OCI-LY3 (cell line): ENCODE measurements at regions not wholly inside any gene's neighbourhood (a gene's known extent, or its start where the extent isn't known, plus 50 kb on each side); places are given as distances from the start of the nearest gene placed in this dataset.

Experiments
- H2AFZ ChIP-seq: fragments of 200-600, 300-600 bp; shearing (Covaris generic); 2 replicates; pipeline ENCODE4 v1.6.0; 2014; ENCODE audit warnings: antibody characterized with exemption, low read depth, low read length
- H3K27ac ChIP-seq: fragments of 200-600, 300-600 bp; sonication (generic); 2 replicates; pipeline ENCODE4 v1.5.1; 2014; ENCODE audit warnings: mild to moderate bottlenecking, low read length, moderate library complexity, mixed read lengths
- H3K27me3 ChIP-seq: fragments of 200-600, 300-600 bp; sonication (generic); 2 replicates; pipeline ENCODE4 v1.6.1; 2014; ENCODE audit warnings: low read depth, low read length, mixed read lengths
- H3K36me3 ChIP-seq: fragments of 200-600, 300-600 bp; sonication (generic); replicated peaks from 2 replicates; pipeline ENCODE3; 2014; ENCODE audit warnings: low read depth, low read length, mixed read lengths
- H3K4me1 ChIP-seq: fragments of 300-600, 200-600 bp; sonication (generic); 2 replicates; pipeline ENCODE4 v1.6.1; 2014; ENCODE audit warnings: low read length, mixed read lengths
- H3K4me2 ChIP-seq: fragments of 200-600, 300-600 bp; sonication (generic); 2 replicates; pipeline ENCODE4 v1.6.1; 2014; ENCODE audit warnings: low read length, mixed read lengths
- H3K4me3 ChIP-seq: fragments of 300-600, 200-600 bp; sonication (generic); 2 replicates; pipeline ENCODE4 v1.5.1; 2014; ENCODE audit warnings: antibody characterized with exemption, mild to moderate bottlenecking, low read length, moderate library complexity
- H3K79me2 ChIP-seq: fragments of 300-600, 200-600 bp; shearing (Covaris generic); 2 replicates; pipeline ENCODE4 v1.6.1; 2014; ENCODE audit warnings: mild to moderate bottlenecking, low read length, mixed read lengths
- H3K9ac ChIP-seq: fragments of 300-600, 200-600 bp; shearing (Covaris generic); 2 replicates; pipeline ENCODE4 v1.6.0; 2014; ENCODE audit warnings: mild to moderate bottlenecking, low read length, moderate library complexity
- H3K9me3 ChIP-seq: fragments of 200-600, 300-600 bp; shearing (Covaris generic); 2 replicates; pipeline ENCODE4 v1.6.1; 2014; ENCODE audit warnings: low read length, mixed read lengths; ENCODE audit not compliant: insufficient read depth
- H4K20me1 ChIP-seq: fragments of 200-600, 300-600 bp; sonication (generic); 2 replicates; pipeline ENCODE4 v1.6.1; 2016; ENCODE audit warnings: low read length, mixed read lengths; ENCODE audit not compliant: insufficient read depth
- CTCF ChIP-seq: fragments of 200-600, 300-600 bp; sonication (generic); IDR thresholded peaks from 2 replicates; pipeline ENCODE4 v1.5.1; 2014; ENCODE audit warnings: antibody characterized with exemption, low read length, low read depth
- EZH2phosphoT487 ChIP-seq: fragments of 200-600 bp; shearing (Covaris generic); IDR thresholded peaks from 2 replicates; pipeline ENCODE4 v1.6.1; 2018; ENCODE audit warnings: antibody characterized with exemption, mixed run types, low read depth

GRCh38 chr9:126219166-126219565 is 107.5 kb upstream of the MVB12B start:
- Histone ChIP-seq H3K9me3 (no peaks in the 10 kb centered on the region), H3K27me3 (peaks cover 42% of the 10 kb centered on the region), H3K79me2 (no peaks in the 10 kb centered on the region), H3K4me3 (no peak overlapping the region), H3K4me1 (no peaks in the 10 kb centered on the region), H3K4me2 (no peak overlapping the region), H2AFZ (no peak overlapping the region), H3K36me3 (no peaks in the 10 kb centered on the region), H4K20me1 (no peaks in the 10 kb centered on the region), H3K9ac (no peak overlapping the region), H3K27ac (no peak overlapping the region)
- TF ChIP-seq CTCF (no peak), EZH2phosphoT487 (no peak)

GRCh38 chr9:126219648-126220063 is 107.0 kb upstream of the MVB12B start:
- no peaks in the 10 kb centered on the region for H3K79me2 ChIP-seq
- no peaks in the 10 kb centered on the region for H3K4me1 ChIP-seq
- H2AFZ ChIP-seq, result no peak overlapping the region
- H3K4me2 ChIP-seq, result no peak overlapping the region
- peaks cover 46% of the 10 kb centered on the region for H3K27me3 ChIP-seq
- H3K9ac ChIP-seq, result no peak overlapping the region
- H4K20me1 ChIP-seq, result no peaks in the 10 kb centered on the region
- TF ChIP-seq EZH2phosphoT487 (no peak), CTCF (no peak)
- H3K36me3 ChIP-seq, result no peaks in the 10 kb centered on the region
- no peaks in the 10 kb centered on the region for H3K9me3 ChIP-seq
- no peak overlapping the region for H3K4me3 ChIP-seq
- no peak overlapping the region for H3K27ac ChIP-seq

- H3K27me3 ChIP-seq, result peaks cover 42% of the 10 kb centered on the region
These were observed 105.1 kb upstream of the MVB12B start for GRCh38 chr9:126221480-126221879.

GRCh38 chr9:126222363-126222834 is 104.2 kb upstream of the MVB12B start:
- peaks cover 45% of the 10 kb centered on the region for H3K27me3 ChIP-seq
- no peak overlapping the region for H2AFZ ChIP-seq
- no peaks in the 10 kb centered on the region for H3K9me3 ChIP-seq
- H4K20me1 ChIP-seq, result no peaks in the 10 kb centered on the region
- TF ChIP-seq EZH2phosphoT487 (no peak), CTCF (no peak)
- H3K4me2 ChIP-seq, result no peak overlapping the region
- no peak overlapping the region for H3K27ac ChIP-seq
- no peaks in the 10 kb centered on the region for H3K36me3 ChIP-seq
- H3K79me2 ChIP-seq, result no peaks in the 10 kb centered on the region
- no peak overlapping the region for H3K4me3 ChIP-seq
- H3K9ac ChIP-seq, result no peak overlapping the region
- H3K4me1 ChIP-seq, result no peaks in the 10 kb centered on the region

More at GRCh38 chr9:126221480-126221879, 105.1 kb upstream of the MVB12B start:
- no peaks in the 10 kb centered on the region for H3K36me3 ChIP-seq
- no peak overlapping the region for H3K27ac ChIP-seq
- H3K79me2 ChIP-seq, result no peaks in the 10 kb centered on the region
- no peak overlapping the region for H3K4me3 ChIP-seq
- TF ChIP-seq CTCF (no peak), EZH2phosphoT487 (no peak)
- H4K20me1 ChIP-seq, result no peaks in the 10 kb centered on the region
- H2AFZ ChIP-seq, result no peak overlapping the region
- H3K4me1 ChIP-seq, result no peaks in the 10 kb centered on the region
- H3K9ac ChIP-seq, result no peak overlapping the region
- no peaks in the 10 kb centered on the region for H3K9me3 ChIP-seq
- no peak overlapping the region for H3K4me2 ChIP-seq
